Right cardiac atrium (tissue), 5 donors: ENCODE measurements at regions not wholly inside any gene's neighbourhood (a gene's known extent, or its start where the extent isn't known, plus 50 kb on each side); places are given as distances from the start of the nearest gene placed in this dataset.

Experiments used
- ATAC-seq, 2 donors: fragments of 200-7000 bp; cut with Tn5 transposase; one replicate each; pipeline versions ENCODE4 v1.8.0 to v1.9.1; 2020; ENCODE audit warnings: moderate library complexity in 2 of 2, mild to moderate bottlenecking in 1 of 2
- DNase-seq, 3 donors: peaks; one replicate each; pipeline ENCODE4 v3.0.0-alpha.2; 2020
- H3K27ac ChIP-seq: one replicate; pipeline ENCODE4 v1.5.1; 2013; ENCODE audit warnings: mild to moderate bottlenecking, low read length, control low read depth, moderate library complexity
- H3K27me3 ChIP-seq: one replicate; pipeline ENCODE4 v1.6.1; 2013; ENCODE audit not compliant: control insufficient read depth, insufficient read depth
- H3K4me1 ChIP-seq: one replicate; pipeline ENCODE4 v1.6.1; 2013; ENCODE audit warnings: low read length; ENCODE audit not compliant: control insufficient read depth, insufficient read depth
- H3K4me3 ChIP-seq: one replicate; pipeline ENCODE4 v1.5.1; 2013; ENCODE audit warnings: low read length, control low read depth
- H3K9me3 ChIP-seq: one replicate; pipeline ENCODE4 v1.6.1; 2013; ENCODE audit warnings: low read length; ENCODE audit not compliant: control insufficient read depth
- WGBS: extraction: QIAGEN DNeasy Blood & Tissue Kit; methylation state at CpG from one replicate; pipeline ENCODE4 v1.1.7; 2013; 5-methylcytosine and 5-hydroxymethylcytosine counted together
- intact Hi-C, 4 donors: fragments of 100-400 bp; cut with DNase I; formaldehyde crosslinking; loops; one replicate each; pipeline versions ENCODE4 v1.11.0 to v1.14.0; 2022 to 2023
- donor health status: healthy with polysubstance abuse.
- donor health status: DM: no; HTN: yes; CAD: no.
- donor health status: DM: no; HTN: no; CAD: no.
- donor health status: DM: no; HTN: yes; CAD: no; lungs with severe emphysema.
- donor health status: DM: yes; HTN: yes; CAD: no.

GRCh38 chrX:113726898-113727297 lies 857.0 kb upstream of the HTR2C start:
- Histone ChIP-seq H3K9me3 (no peaks in the 10 kb centered on the region), H3K27me3 (no peaks in the 10 kb centered on the region), H3K4me1 (no peaks in the 10 kb centered on the region), H3K27ac (no peak overlapping the region), H3K4me3 (no peak overlapping the region)
- no peak for ATAC-seq
- DNase-seq, result no peak
- 70% methylated on average over 3 of the region's 3 CpGs for WGBS
- intact Hi-C loops, result no loop called here

- ATAC-seq (no peak), DNase-seq (no peak)
- Histone ChIP-seq H3K27ac (no peak overlapping the region), H3K4me3 (no peak overlapping the region), H3K27me3 (no peaks in the 10 kb centered on the region), H3K9me3 (no peaks in the 10 kb centered on the region), H3K4me1 (no peaks in the 10 kb centered on the region)
- 91% methylated on average over 4 of the region's 4 CpGs for WGBS
- intact Hi-C loops, result no loop called here
Measured at GRCh38 chrX:113726466-113726865, 857.4 kb upstream of the HTR2C start.

- 83% methylated on average over 3 of the region's 3 CpGs for WGBS
- no peaks in the 10 kb centered on the region for H3K4me1 ChIP-seq
- no peaks in the 10 kb centered on the region for H3K9me3 ChIP-seq
- H3K4me3 ChIP-seq, result no peak overlapping the region
- ATAC-seq, result no peak
- H3K27me3 ChIP-seq, result no peaks in the 10 kb centered on the region
- intact Hi-C loops, result no loop called here
- no peak for DNase-seq
- no peak overlapping the region for H3K27ac ChIP-seq
Measured at GRCh38 chrX:113726009-113726408, 857.9 kb upstream of the HTR2C start.

GRCh38 chrX:113699939-113700338 lies 859.3 kb upstream of the AMOT start:
- no peak overlapping the region for H3K27ac ChIP-seq
- no peaks in the 10 kb centered on the region for H3K9me3 ChIP-seq
- H3K4me1 ChIP-seq, result no peaks in the 10 kb centered on the region
- H3K27me3 ChIP-seq, result no peaks in the 10 kb centered on the region
- DNase-seq (no peak), ATAC-seq (no peak)
- H3K4me3 ChIP-seq, result no peak overlapping the region
- intact Hi-C loops, result no loop called here
- 81% methylated on average over 3 of the region's 3 CpGs for WGBS

GRCh38 chrX:113675278-113675677 lies 834.6 kb upstream of the AMOT start:
- H3K27me3 ChIP-seq, result no peaks in the 10 kb centered on the region
- 84% methylated on average over 1 of the region's 1 CpG for WGBS
- H3K4me1 ChIP-seq, result no peaks in the 10 kb centered on the region
- H3K4me3 ChIP-seq, result no peak overlapping the region
- H3K27ac ChIP-seq, result no peak overlapping the region
- DNase-seq, result no peak
- intact Hi-C loops, result no loop called here
- no peak for ATAC-seq
- H3K9me3 ChIP-seq, result no peaks in the 10 kb centered on the region

- DNase-seq (no peak), ATAC-seq (no peak)
- Histone ChIP-seq H3K4me1 (no peaks in the 10 kb centered on the region), H3K9me3 (no peaks in the 10 kb centered on the region), H3K4me3 (no peak overlapping the region), H3K27me3 (no peaks in the 10 kb centered on the region), H3K27ac (no peak overlapping the region)
- intact Hi-C loops, result no loop called here
- 80% methylated on average over 2 of the region's 2 CpGs for WGBS
Measured at GRCh38 chrX:113651306-113651705, 810.7 kb upstream of the AMOT start.

GRCh38 chrX:113644426-113644825 lies 803.8 kb upstream of the AMOT start:
- H3K4me3 ChIP-seq, result no peak overlapping the region
- no peaks in the 10 kb centered on the region for H3K9me3 ChIP-seq
- no peak for DNase-seq
- no peaks in the 10 kb centered on the region for H3K27me3 ChIP-seq
- 74% methylated on average over 3 of the region's 3 CpGs for WGBS
- intact Hi-C loops, result no loop called here
- no peak for ATAC-seq
- H3K4me1 ChIP-seq, result no peaks in the 10 kb centered on the region
- H3K27ac ChIP-seq, result no peak overlapping the region

- H3K27ac ChIP-seq, result no peak overlapping the region
- intact Hi-C loops, result no loop called here
- H3K27me3 ChIP-seq, result no peaks in the 10 kb centered on the region
- 76% methylated on average over 2 of the region's 2 CpGs for WGBS
- no peak overlapping the region for H3K4me3 ChIP-seq
- no peaks in the 10 kb centered on the region for H3K4me1 ChIP-seq
- ATAC-seq (no peak), DNase-seq (no peak)
- no peaks in the 10 kb centered on the region for H3K9me3 ChIP-seq
Measured at GRCh38 chrX:113634565-113634964, 793.9 kb upstream of the AMOT start.

GRCh38 chrX:113629326-113629725 lies 788.7 kb upstream of the AMOT start:
- no peaks in the 10 kb centered on the region for H3K9me3 ChIP-seq
- no peak for DNase-seq
- no peak overlapping the region for H3K27ac ChIP-seq
- WGBS, result 57% methylated on average over 3 of the region's 3 CpGs
- no peak for ATAC-seq
- no peaks in the 10 kb centered on the region for H3K27me3 ChIP-seq
- H3K4me1 ChIP-seq, result no peaks in the 10 kb centered on the region
- intact Hi-C loops, result no loop called here
- no peak overlapping the region for H3K4me3 ChIP-seq

GRCh38 chrX:113594123-113594841 lies 753.7 kb upstream of the AMOT start:
- ATAC-seq, result no peak
- DNase-seq, result no peak
- H3K4me1 ChIP-seq, result no peaks in the 10 kb centered on the region
- H3K27ac ChIP-seq, result no peak overlapping the region
- H3K4me3 ChIP-seq, result no peak overlapping the region
- H3K27me3 ChIP-seq, result no peaks in the 10 kb centered on the region
- no peaks in the 10 kb centered on the region for H3K9me3 ChIP-seq
- intact Hi-C loops, result no loop called here
- WGBS, result 78% methylated on average over 6 of the region's 6 CpGs

GRCh38 chrX:113586281-113586898 lies 745.8 kb upstream of the AMOT start:
- no peaks in the 10 kb centered on the region for H3K27me3 ChIP-seq
- ATAC-seq (no peak), DNase-seq (no peak)
- H3K9me3 ChIP-seq, result no peaks in the 10 kb centered on the region
- H3K4me1 ChIP-seq, result no peaks in the 10 kb centered on the region
- intact Hi-C loops, result no loop called here
- no peak overlapping the region for H3K27ac ChIP-seq
- H3K4me3 ChIP-seq, result no peak overlapping the region
- 86% methylated on average over 15 of the region's 15 CpGs for WGBS

GRCh38 chrX:113580486-113580885 lies 739.9 kb upstream of the AMOT start:
- ATAC-seq, result no peak
- H3K27ac ChIP-seq, result no peak overlapping the region
- no peaks in the 10 kb centered on the region for H3K9me3 ChIP-seq
- H3K4me1 ChIP-seq, result no peaks in the 10 kb centered on the region
- no peaks in the 10 kb centered on the region for H3K27me3 ChIP-seq
- 93% methylated on average over 2 of the region's 2 CpGs for WGBS
- DNase-seq, result no peak
- intact Hi-C loops, result no loop called here
- H3K4me3 ChIP-seq, result no peak overlapping the region
